ENCODE measurements at regions not wholly inside any gene's neighbourhood (a gene's known extent, or its start where the extent isn't known, plus 50 kb on each side); places are given as distances from the start of the nearest gene placed in this dataset.

DNA sequence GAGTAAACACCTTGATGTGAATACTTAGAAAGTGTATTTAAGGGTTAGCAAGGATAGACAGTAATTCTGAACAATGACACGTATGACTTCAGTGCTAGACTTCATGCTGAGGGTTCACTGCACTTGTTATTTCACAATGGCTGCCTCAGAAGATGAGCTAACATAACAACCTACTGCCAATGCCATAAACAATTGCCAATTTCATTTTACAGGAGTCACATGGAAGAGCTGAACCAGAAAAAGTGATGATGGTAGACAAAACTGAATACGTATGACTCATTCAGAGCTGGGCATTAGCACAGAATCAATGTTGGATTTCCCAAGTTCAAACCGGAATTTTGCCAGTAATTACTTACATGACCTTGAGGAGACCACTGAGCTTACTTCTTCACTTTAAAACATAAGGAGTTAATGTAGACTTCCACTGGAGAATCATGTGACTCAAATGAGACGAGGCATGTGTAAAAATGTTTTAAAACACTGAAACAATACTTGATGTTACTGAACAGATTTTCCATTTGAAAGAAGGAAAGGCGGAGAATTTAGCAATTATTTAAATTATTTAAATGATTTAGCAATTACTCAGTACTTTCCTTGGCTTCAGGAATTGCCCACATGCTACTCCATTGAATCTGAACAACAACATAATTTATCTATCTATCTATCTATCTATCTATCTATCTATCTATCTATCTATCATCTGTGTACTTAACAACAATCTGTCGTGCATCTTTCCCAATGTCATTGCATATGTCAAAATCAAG, 868.5 kb upstream of the SLIT2 start:
- Histone ChIP-seq H3K4me1 (no peaks in the 10 kb centered on the region), H3K27ac (no peak overlapping the region), H3K36me3 (no peaks in the 10 kb centered on the region), H3K27me3 (no peaks in the 10 kb centered on the region), H3K9me3 (no peaks in the 10 kb centered on the region), H3K4me3 (no peak overlapping the region)
- 81 to 83% methylated on average over 6 of the region's 6 CpGs for WGBS, 2 donors (ENCODE audit: low coverage in 1 of 2)
- no peak for ATAC-seq
- no peak for TF ChIP-seq POLR2AphosphoS5 (IDR thresholded peaks at IDR 0.05)

DNA sequence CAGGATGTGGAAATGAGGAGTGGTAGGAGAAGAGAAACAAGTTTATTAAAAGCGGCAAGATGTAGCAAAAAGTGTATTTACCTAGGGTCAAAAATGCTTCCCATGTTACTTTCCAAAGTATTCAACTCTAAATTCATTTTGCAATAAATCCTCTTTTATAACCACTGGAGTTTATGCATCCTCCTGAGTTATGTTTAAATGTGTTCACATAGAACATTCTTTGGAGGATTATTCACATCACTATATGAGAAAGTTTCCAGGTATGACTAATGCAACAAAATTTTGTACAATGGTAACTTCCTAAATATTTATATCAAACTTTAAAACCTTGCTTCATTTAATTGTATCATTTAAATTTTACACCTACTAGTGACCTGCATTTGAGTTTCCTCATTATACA, 870.6 kb upstream of the SLIT2 start:
- no peak overlapping the region for H3K27ac ChIP-seq
- H3K27me3 ChIP-seq = no peaks in the 10 kb centered on the region
- no peak for ATAC-seq
- H3K36me3 ChIP-seq = no peaks in the 10 kb centered on the region
- no peaks in the 10 kb centered on the region for H3K4me1 ChIP-seq
- no peak overlapping the region for H3K4me3 ChIP-seq
- H3K9me3 ChIP-seq = no peaks in the 10 kb centered on the region
- WGBS, 2 donors (ENCODE audit: low coverage in 1 of 2) = 27 to 62% methylated on average over 1 of the region's 1 CpG
- TF ChIP-seq EP300 (IDR thresholded peaks at IDR 0.05) = no peak
- TF ChIP-seq, protein P1, sequence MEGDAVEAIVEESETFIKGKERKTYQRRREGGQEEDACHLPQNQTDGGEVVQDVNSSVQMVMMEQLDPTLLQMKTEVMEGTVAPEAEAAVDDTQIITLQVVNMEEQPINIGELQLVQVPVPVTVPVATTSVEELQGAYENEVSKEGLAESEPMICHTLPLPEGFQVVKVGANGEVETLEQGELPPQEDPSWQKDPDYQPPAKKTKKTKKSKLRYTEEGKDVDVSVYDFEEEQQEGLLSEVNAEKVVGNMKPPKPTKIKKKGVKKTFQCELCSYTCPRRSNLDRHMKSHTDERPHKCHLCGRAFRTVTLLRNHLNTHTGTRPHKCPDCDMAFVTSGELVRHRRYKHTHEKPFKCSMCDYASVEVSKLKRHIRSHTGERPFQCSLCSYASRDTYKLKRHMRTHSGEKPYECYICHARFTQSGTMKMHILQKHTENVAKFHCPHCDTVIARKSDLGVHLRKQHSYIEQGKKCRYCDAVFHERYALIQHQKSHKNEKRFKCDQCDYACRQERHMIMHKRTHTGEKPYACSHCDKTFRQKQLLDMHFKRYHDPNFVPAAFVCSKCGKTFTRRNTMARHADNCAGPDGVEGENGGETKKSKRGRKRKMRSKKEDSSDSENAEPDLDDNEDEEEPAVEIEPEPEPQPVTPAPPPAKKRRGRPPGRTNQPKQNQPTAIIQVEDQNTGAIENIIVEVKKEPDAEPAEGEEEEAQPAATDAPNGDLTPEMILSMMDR (IDR thresholded peaks at IDR 0.05) = no peak
- no peak for TF ChIP-seq POLR2A (IDR thresholded peaks at IDR 0.05)
- no peak for TF ChIP-seq POLR2AphosphoS5 (IDR thresholded peaks at IDR 0.05)

DNA sequence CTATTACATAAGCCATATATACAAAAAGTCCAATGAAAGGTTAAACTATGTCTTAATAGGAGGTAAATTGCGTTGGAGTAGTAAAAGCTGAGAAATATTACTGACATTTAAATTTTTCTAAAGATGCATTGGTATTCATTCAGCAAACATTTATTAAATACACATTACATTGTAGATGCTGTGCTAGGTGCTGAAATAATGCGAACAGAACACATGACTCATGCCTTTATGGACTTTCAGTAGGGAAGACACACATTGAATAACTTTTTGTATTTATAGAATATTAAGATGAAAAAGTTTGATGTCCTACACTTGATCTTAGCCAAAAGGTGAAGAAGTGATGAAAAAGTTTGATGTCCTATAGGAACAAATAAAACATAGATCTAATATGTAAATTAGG, 871.1 kb upstream of the SLIT2 start:
- H3K27ac ChIP-seq = no peak overlapping the region
- H3K36me3 ChIP-seq = no peaks in the 10 kb centered on the region
- TF ChIP-seq EP300 (IDR thresholded peaks at IDR 0.05) (no peak), POLR2A (IDR thresholded peaks at IDR 0.05) (no peak), POLR2AphosphoS5 (IDR thresholded peaks at IDR 0.05) (no peak)
- TF ChIP-seq, protein P1 (IDR thresholded peaks at IDR 0.05) = no peak

DNA sequence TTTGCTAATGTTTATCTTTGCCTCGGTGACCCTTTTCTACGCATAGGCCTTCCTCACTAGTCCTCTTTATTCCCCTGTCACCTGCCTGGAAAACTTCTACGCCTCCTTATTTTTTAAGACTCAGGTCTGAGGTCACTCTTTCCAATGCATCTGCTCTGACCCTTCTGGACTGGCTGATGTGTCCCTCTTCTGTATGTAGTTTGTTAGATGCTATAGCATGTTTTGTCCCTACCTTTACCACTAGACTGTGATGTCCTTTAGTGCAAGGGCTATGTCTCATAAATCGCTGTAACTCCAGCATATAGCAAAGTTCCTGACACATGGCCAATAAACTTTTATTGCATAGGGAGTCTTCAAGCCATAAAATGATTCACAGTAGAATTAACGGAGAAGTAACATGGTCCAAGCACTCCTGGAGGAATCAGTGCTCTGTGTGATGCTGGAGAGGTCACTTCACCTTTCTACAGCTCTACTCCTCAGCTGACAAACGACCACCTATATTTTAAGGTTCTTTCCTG, 872.5 kb upstream of the SLIT2 start:
- 71 to 72% methylated on average over 6 of the region's 6 CpGs for WGBS, 2 donors (ENCODE audit: low coverage in 1 of 2)
- H3K9me3 ChIP-seq = no peaks in the 10 kb centered on the region
- no peaks in the 10 kb centered on the region for H3K27me3 ChIP-seq
- H3K4me3 ChIP-seq = no peak overlapping the region
- ATAC-seq = no peak
- no peak overlapping the region for H3K27ac ChIP-seq
- H3K4me1 ChIP-seq = no peaks in the 10 kb centered on the region
- TF ChIP-seq POLR2A (IDR thresholded peaks at IDR 0.05) (no peak), EP300 (IDR thresholded peaks at IDR 0.05) (no peak), POLR2AphosphoS5 (IDR thresholded peaks at IDR 0.05) (no peak)
- TF ChIP-seq, protein P1 (IDR thresholded peaks at IDR 0.05) = no peak
- no peaks in the 10 kb centered on the region for H3K36me3 ChIP-seq

More for the DNA sequence above, 871.1 kb upstream of the SLIT2 start:
- WGBS, 2 donors (ENCODE audit: low coverage in 1 of 2) = 67 to 82% methylated on average over 2 of the region's 2 CpGs
- no peak for ATAC-seq
- Histone ChIP-seq H3K27me3 (no peaks in the 10 kb centered on the region), H3K9me3 (no peaks in the 10 kb centered on the region), H3K4me3 (no peak overlapping the region), H3K4me1 (no peaks in the 10 kb centered on the region)

DNA sequence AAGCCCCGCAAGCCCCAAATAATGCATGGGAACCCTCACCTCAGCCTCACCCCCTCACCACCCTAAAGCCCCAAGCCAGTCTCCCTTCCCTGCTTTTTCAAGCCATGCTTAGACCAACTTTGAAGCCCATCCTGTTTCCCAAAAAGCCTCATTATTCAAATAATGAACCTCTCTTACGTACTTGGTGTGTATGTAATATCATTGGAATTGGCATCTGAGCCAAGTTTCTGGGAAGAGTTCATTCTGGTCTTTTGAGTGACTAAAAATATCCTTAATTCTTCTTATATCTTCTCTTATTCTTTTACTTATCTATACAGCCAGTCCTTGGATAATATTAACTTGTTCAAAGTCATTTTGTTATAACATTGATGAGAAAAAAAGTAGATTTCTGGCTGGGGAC, 875.8 kb upstream of the SLIT2 start:
- 56 to 60% methylated on average over 2 of the region's 2 CpGs for WGBS, 2 donors (ENCODE audit: low coverage in 1 of 2)
- no peak overlapping the region for H3K27ac ChIP-seq
- TF ChIP-seq POLR2A (IDR thresholded peaks at IDR 0.05) = no peak
- no peak overlapping the region for H3K4me3 ChIP-seq
- no peaks in the 10 kb centered on the region for H3K9me3 ChIP-seq
- no peaks in the 10 kb centered on the region for H3K27me3 ChIP-seq
- H3K4me1 ChIP-seq = no peaks in the 10 kb centered on the region
- no peak for ATAC-seq
- H3K36me3 ChIP-seq = no peaks in the 10 kb centered on the region

DNA sequence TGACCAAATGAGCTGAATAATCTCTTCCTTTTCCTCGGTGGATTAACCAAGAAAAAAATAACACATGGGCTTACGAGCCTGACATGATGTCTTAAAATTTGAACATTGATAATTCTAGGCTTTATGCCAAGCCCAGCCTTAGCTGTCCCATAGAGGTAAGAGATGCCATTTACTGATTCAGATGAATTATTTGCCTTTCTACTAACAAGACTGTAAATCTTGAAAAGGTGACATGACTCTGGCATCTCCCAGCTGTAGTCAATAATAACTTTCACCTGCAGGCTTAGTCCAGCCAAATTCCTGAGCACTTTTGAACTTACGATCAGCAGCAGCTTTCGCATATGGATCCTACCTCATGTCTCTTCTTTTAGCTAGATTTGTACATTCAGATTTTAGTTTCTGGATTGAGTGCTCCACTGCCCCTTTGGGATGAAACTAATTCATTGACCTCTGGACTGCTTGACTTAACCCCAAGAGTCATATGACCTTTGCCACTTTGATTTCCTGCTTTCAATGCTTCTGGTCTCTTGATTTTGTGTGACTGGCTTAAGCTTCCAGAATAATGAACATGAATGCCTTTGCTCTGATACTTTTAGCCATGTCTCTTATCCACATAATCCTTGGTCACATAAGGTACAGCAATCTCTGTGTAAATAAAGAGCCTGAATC, 876.4 kb upstream of the SLIT2 start:
- H3K9me3 ChIP-seq = no peaks in the 10 kb centered on the region
- no peak for ATAC-seq
- TF ChIP-seq, protein P1 (IDR thresholded peaks at IDR 0.05) = no peak
- no peak for TF ChIP-seq EP300 (IDR thresholded peaks at IDR 0.05)
- TF ChIP-seq POLR2A (IDR thresholded peaks at IDR 0.05) = no peak
- TF ChIP-seq POLR2AphosphoS5 (IDR thresholded peaks at IDR 0.05) = no peak
- no peaks in the 10 kb centered on the region for H3K4me1 ChIP-seq
- no peaks in the 10 kb centered on the region for H3K27me3 ChIP-seq
- no peaks in the 10 kb centered on the region for H3K36me3 ChIP-seq
- no peak overlapping the region for H3K4me3 ChIP-seq
- no peak overlapping the region for H3K27ac ChIP-seq
- WGBS, 2 donors (ENCODE audit: low coverage in 1 of 2) = 71 to 72% methylated on average over 4 of the region's 4 CpGs
